Neural crest cell (in vitro differentiated cells): ENCODE measurements at regions not wholly inside any gene's neighbourhood (a gene's known extent, or its start where the extent isn't known, plus 50 kb on each side); places are given as distances from the start of the nearest gene placed in this dataset.

Experiments used
- DNase-seq: peaks from one replicate; pipeline ENCODE4 v3.0.0; 2021; ENCODE audit warnings: low read depth, mixed read lengths, low spot score
- H3K27ac Mint-ChIP-seq: one replicate; pipeline ENCODE4 v1.8.0; 2021; ENCODE audit warnings: mild to moderate bottlenecking, mixed read lengths; ENCODE audit not compliant: unreplicated experiment
- H3K27me3 Mint-ChIP-seq: 2 replicates; pipeline ENCODE4 v1.8.0; 2021; ENCODE audit warnings: low read depth, mild to moderate bottlenecking, mixed read lengths
- H3K36me3 Mint-ChIP-seq: 2 replicates; pipeline ENCODE4 v1.8.0; 2021; ENCODE audit warnings: low read depth, mild to moderate bottlenecking, mixed read lengths
- H3K4me1 Mint-ChIP-seq: 2 replicates; pipeline ENCODE4 v1.8.0; 2021; ENCODE audit warnings: mixed read lengths
- H3K4me3 Mint-ChIP-seq: one replicate; pipeline ENCODE4 v1.8.0; 2021; ENCODE audit warnings: mild to moderate bottlenecking, mixed read lengths
- H3K9me3 Mint-ChIP-seq: 2 replicates; pipeline ENCODE4 v1.8.0; 2021; ENCODE audit warnings: mixed read lengths
- TF ChIP-seq, protein P1 (sequence below): fragments of 200-600 bp; sonication (generic); conservative IDR thresholded peaks from 2 replicates; pipeline ENCODE4 v1.5.0; 2021; ENCODE audit warnings: antibody characterized with exemption, mild to moderate bottlenecking

DNA sequence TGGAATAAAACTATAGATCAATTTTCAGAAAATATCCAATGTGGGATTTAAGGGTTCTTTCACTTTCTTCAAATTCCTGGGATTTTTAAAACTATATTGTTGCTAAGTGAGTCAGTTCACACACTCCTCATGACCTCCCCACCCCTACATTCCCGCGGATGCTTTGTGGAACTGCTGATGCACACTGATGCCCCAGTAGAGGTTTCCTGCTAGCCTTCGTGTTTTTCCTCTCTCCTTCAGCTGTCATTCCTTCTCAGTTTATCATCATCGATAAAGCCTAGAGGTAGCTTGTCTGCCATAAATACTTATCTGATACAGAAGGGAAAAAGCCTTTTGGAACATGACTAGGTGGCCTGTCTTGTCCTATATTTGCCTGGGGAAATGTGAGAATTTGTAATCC, 67.4 kb upstream of the GALNT5 start:
- peaks cover 27% of the 10 kb centered on the region for H3K4me1 Mint-ChIP-seq
- H3K9me3 Mint-ChIP-seq = no peaks in the 10 kb centered on the region
- DNase-seq = no peak
- H3K4me3 Mint-ChIP-seq = no peak overlapping the region
- no peaks in the 10 kb centered on the region for H3K36me3 Mint-ChIP-seq
- no peak overlapping the region for H3K27ac Mint-ChIP-seq
- TF ChIP-seq, protein P1, sequence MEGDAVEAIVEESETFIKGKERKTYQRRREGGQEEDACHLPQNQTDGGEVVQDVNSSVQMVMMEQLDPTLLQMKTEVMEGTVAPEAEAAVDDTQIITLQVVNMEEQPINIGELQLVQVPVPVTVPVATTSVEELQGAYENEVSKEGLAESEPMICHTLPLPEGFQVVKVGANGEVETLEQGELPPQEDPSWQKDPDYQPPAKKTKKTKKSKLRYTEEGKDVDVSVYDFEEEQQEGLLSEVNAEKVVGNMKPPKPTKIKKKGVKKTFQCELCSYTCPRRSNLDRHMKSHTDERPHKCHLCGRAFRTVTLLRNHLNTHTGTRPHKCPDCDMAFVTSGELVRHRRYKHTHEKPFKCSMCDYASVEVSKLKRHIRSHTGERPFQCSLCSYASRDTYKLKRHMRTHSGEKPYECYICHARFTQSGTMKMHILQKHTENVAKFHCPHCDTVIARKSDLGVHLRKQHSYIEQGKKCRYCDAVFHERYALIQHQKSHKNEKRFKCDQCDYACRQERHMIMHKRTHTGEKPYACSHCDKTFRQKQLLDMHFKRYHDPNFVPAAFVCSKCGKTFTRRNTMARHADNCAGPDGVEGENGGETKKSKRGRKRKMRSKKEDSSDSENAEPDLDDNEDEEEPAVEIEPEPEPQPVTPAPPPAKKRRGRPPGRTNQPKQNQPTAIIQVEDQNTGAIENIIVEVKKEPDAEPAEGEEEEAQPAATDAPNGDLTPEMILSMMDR = no peak
- no peaks in the 10 kb centered on the region for H3K27me3 Mint-ChIP-seq

- DNase-seq = no peak
- Mint-ChIP-seq H3K27ac (peak overlapping the region; percentile 69), H3K4me3 (no peak overlapping the region), H3K9me3 (no peaks in the 10 kb centered on the region), H3K27me3 (no peaks in the 10 kb centered on the region), H3K36me3 (no peaks in the 10 kb centered on the region), H3K4me1 (peaks cover 30% of the 10 kb centered on the region)
- TF ChIP-seq, protein P1 = no peak
These were observed 66.3 kb upstream of the GALNT5 start for GRCh38 chr2:157191186-157191585.

DNA sequence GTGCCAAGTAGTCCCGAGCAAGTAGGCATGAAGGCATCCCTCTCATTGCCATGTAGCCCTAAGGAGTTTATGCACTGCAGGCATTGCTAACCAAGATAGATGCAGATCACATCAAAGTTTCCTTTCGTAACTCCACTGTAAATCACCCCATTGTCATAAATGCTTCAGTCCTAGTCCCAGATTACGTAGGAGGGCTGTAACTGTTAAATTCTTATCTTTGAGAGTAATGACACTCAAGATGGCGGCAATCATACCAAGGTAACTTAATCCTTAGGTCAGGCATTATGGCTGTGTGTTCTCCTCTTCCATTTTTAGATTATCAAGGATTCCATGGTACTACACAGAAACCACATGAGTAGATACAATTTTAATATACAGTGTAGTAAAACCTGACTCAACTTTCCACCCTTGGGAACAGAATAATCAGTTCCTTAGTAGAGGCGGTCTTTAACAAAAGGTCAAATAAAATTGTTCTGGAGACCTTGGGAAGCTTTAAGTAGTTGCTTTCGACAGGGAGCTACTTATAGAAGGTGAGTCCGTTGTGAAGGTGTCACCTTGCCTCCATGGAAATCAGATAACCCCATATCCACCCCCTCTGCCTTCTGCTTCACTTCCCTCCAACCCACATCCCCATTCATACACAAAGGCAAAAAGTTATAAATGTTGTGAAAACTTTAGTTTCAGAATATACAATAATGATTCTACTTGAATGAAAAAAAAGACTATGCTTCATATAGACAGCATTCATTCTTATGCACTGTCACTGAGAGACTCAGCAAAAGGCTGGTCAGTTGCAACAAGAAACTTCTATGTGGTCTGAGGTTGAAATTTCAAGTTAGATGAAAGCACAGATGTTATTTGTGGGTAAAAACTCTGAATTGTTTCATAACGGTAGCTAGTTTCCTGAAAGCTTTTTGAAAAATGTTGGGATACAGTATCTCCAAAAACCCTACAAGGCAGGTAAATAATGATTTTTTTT, 64.8 kb upstream of the GALNT5 start:
- DNase-seq = no peak

DNA sequence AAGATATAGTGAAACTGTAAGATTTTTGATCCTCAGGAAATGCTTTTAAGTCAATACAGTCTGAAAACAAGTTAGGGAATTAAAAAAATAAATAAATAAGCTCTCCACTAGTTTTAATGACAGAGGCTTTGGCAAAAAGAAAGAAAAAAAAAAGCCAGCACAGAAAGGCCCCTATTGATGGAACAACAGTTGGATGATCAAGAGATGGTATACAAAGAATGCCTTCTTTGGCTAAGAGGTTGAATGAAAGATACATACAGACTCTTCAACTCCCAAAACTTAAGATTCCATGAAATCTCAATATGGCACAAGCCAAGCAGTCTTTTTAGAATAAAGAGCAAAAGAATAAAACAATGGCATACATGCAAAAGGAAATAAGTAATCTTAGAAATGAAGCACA, 64.0 kb upstream of the GALNT5 start:
- Mint-ChIP-seq H3K9me3 (no peaks in the 10 kb centered on the region), H3K36me3 (no peaks in the 10 kb centered on the region), H3K4me3 (peak overlapping the region; percentile 36), H3K27me3 (no peaks in the 10 kb centered on the region), H3K27ac (peak overlapping the region; percentile 4), H3K4me1 (peaks cover 30% of the 10 kb centered on the region)
- DNase-seq = no peak
- TF ChIP-seq, protein P1 = no peak

More for the DNA sequence above, 64.8 kb upstream of the GALNT5 start:
- H3K27me3 Mint-ChIP-seq = no peaks in the 10 kb centered on the region
- TF ChIP-seq, protein P1 = no peak
- H3K36me3 Mint-ChIP-seq = no peaks in the 10 kb centered on the region
- no peaks in the 10 kb centered on the region for H3K9me3 Mint-ChIP-seq
- peak overlapping the region; percentile 36 for H3K4me3 Mint-ChIP-seq
- peak overlapping the region; percentile 76 for H3K27ac Mint-ChIP-seq
- H3K4me1 Mint-ChIP-seq = peaks cover 30% of the 10 kb centered on the region

- TF ChIP-seq, protein P1 = peak; percentile 88
- H3K9me3 Mint-ChIP-seq = no peaks in the 10 kb centered on the region
- no peaks in the 10 kb centered on the region for H3K27me3 Mint-ChIP-seq
- H3K27ac Mint-ChIP-seq = peak overlapping the region; percentile 4
- peaks cover 30% of the 10 kb centered on the region for H3K4me1 Mint-ChIP-seq
- DNase-seq = peak; percentile 9
- no peak overlapping the region for H3K4me3 Mint-ChIP-seq
- H3K36me3 Mint-ChIP-seq = no peaks in the 10 kb centered on the region
These were observed 63.3 kb upstream of the GALNT5 start for GRCh38 chr2:157194097-157194688.
